Choroid plexus epithelial cell (primary cell): ENCODE measurements at regions not wholly inside any gene's neighbourhood (a gene's known extent, or its start where the extent isn't known, plus 50 kb on each side); places are given as distances from the start of the nearest gene placed in this dataset.

ENCODE experiments used
- DNase-seq: peaks from one replicate; pipeline ENCODE4 v3.0.0-alpha.2; 2010; ENCODE audit warnings: low read depth
- H3K4me3 ChIP-seq: 2 replicates; pipeline ENCODE4 v1.5.1; 2011; ENCODE audit warnings: low read depth, mild to moderate bottlenecking, control low read depth, low read length, moderate library complexity
- CTCF ChIP-seq: conservative IDR thresholded peaks from 2 replicates; pipeline ENCODE4 v1.5.1; 2011; ENCODE audit warnings: low read depth, mild to moderate bottlenecking, control low read depth, inconsistent platforms, low read length, moderate library complexity

GRCh38 chr6:108746366-108746765 lies 101.9 kb upstream of the ARMC2 start:
- TF ChIP-seq CTCF: no peak
- no peak overlapping the region for H3K4me3 ChIP-seq
- no peak for DNase-seq

DNA sequence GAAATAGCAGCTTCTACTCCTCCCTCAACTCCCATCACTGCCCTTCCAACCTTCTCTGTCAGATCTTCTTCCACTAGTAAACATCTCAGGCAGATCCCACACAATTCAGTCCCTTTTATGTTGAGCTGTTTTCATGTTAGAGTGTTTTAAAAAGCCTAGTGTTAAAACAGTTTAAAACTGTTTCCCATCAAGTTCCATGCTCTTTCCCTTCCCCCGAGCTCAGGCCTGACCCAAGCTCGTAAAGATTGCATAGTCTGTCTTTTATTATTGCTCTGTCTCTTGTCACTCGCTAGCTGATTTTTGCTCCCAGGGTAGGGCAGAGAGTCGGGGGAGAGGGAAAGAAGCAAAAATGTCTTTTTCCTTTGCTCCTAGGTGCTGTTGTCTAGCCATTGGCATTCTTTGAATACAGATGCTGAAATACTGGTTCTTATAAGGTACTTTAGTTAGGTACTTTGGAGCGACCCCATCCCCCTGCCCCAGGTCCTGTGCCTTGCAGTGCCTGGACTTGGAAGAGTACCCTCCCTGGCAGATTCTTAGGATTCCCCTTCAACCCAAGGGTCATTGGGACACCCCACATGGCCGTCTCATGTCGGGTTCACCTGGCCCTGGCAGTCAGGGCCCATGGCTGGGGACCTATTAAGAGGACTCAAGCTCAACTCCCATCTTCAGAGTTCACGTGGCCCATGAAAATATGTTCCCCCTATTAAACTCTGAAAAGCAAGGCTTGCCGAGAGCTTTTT lies 101.2 kb upstream of the ARMC2 start:
- DNase-seq: no peak
- TF ChIP-seq CTCF: no peak
- no peak overlapping the region for H3K4me3 ChIP-seq

- no peak for TF ChIP-seq CTCF
- no peak overlapping the region for H3K4me3 ChIP-seq
- no peak for DNase-seq
Observed at GRCh38 chr6:108748055-108748454, 100.2 kb upstream of the ARMC2 start.

- DNase-seq: no peak
Observed at GRCh38 chr6:108748959-108749358, 99.3 kb upstream of the ARMC2 start.

DNA sequence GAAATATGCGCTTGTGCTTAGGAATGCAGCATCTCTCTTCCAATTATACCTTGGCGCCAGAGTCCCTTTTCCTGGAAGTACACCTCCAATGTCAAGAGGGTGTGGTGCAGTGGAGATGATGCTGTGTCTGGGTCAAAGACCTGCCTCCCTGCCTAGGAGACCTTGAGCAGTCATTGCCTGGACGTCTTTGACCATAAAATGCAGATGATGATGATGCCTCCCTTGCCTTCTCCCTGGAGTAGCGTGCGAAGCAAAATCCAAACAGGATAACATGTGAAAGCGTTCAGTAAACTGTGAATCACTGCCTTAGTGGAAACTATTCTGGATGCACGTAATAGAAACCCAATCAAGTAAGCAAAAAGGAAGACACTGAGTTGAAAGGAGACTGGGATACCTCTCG lies 97.4 kb upstream of the ARMC2 start:
- TF ChIP-seq CTCF: no peak
- no peak overlapping the region for H3K4me3 ChIP-seq
- no peak for DNase-seq

More at GRCh38 chr6:108748959-108749358, 99.3 kb upstream of the ARMC2 start:
- TF ChIP-seq CTCF: no peak
- H3K4me3 ChIP-seq: no peak overlapping the region

GRCh38 chr6:108751282-108751681 lies 96.9 kb upstream of the ARMC2 start:
- no peak for TF ChIP-seq CTCF
- H3K4me3 ChIP-seq: no peak overlapping the region
- DNase-seq: no peak
